OCI-LY1 (cell line): ENCODE measurements at regions not wholly inside any gene's neighbourhood (a gene's known extent, or its start where the extent isn't known, plus 50 kb on each side); places are given as distances from the start of the nearest gene placed in this dataset.

ENCODE experiments used
- EZH2 ChIP-seq: fragments of 200-600 bp; sonication (generic), shearing (Covaris generic); IDR thresholded peaks from 2 replicates; pipeline ENCODE4 v1.8.0; 2017; ENCODE audit warnings: borderline replicate concordance, mixed run types, mild to moderate bottlenecking, antibody characterized with exemption, low read length, moderate library complexity, mixed read lengths
- TF ChIP-seq, protein P1 (sequence below): fragments of 200-600 bp; sonication (generic), shearing (Covaris generic); IDR thresholded peaks from 2 replicates; pipeline ENCODE4 v1.5.1; 2017; ENCODE audit warnings: mild to moderate bottlenecking, antibody characterized with exemption, low read length, moderate library complexity, mixed read lengths

DNA sequence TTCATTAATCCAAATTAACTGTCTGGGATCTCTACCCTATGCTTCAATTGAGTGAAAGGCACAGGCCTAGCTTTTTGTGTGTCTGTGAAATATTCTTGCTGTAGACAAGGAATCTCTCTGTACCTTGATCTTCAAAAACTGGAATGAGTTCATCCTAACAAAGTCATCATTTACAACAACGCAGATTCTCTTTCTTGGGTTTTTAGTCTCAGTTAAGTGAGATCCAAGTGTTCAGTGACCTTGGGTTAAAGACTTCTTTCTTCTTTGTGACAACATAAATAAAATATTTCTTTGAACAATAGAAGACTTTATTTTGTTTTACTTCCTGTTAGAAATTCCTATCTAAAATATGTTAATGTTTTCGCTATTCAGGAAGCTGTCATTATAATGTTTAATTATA lies 192.2 kb upstream of the LMNTD1 start:
- TF ChIP-seq, protein P1, sequence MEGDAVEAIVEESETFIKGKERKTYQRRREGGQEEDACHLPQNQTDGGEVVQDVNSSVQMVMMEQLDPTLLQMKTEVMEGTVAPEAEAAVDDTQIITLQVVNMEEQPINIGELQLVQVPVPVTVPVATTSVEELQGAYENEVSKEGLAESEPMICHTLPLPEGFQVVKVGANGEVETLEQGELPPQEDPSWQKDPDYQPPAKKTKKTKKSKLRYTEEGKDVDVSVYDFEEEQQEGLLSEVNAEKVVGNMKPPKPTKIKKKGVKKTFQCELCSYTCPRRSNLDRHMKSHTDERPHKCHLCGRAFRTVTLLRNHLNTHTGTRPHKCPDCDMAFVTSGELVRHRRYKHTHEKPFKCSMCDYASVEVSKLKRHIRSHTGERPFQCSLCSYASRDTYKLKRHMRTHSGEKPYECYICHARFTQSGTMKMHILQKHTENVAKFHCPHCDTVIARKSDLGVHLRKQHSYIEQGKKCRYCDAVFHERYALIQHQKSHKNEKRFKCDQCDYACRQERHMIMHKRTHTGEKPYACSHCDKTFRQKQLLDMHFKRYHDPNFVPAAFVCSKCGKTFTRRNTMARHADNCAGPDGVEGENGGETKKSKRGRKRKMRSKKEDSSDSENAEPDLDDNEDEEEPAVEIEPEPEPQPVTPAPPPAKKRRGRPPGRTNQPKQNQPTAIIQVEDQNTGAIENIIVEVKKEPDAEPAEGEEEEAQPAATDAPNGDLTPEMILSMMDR: no peak
- no peak for TF ChIP-seq EZH2
